HL-60 (cell line): ENCODE measurements at regions not wholly inside any gene's neighbourhood (a gene's known extent, or its start where the extent isn't known, plus 50 kb on each side); places are given as distances from the start of the nearest gene placed in this dataset.

ENCODE experiments used
- DNase-seq, 2 experiments: peaks; one replicate each; pipeline ENCODE4 v3.0.0-alpha.2; 2010 to 2020; ENCODE audit warnings: low read depth in 1 of 2, low spot score in 1 of 2
- H3K27ac ChIP-seq: fragments of 250-450 bp; sonication (Bioruptor Pico); replicated peaks from 2 replicates; pipeline ENCODE4 v1.5.1; 2020; ENCODE audit warnings: mild to moderate bottlenecking, moderate library complexity
- H3K27me3 ChIP-seq: fragments of 250-450 bp; sonication (Bioruptor Pico); 2 replicates; pipeline ENCODE4 v1.5.1; 2021; ENCODE audit warnings: mild to moderate bottlenecking, moderate library complexity; ENCODE audit not compliant: insufficient read depth, poor library complexity, severe bottlenecking
- H3K4me3 ChIP-seq: replicated peaks from 2 replicates; pipeline ENCODE4 v1.5.1; 2011; ENCODE audit warnings: mild to moderate bottlenecking, control low read depth, low read length; ENCODE audit not compliant: insufficient read depth
- GABPA ChIP-seq: IDR thresholded peaks from 2 replicates; pipeline ENCODE4 v1.6.1; 2012; ENCODE audit warnings: low read depth
- POLR2AphosphoS5 ChIP-seq: IDR thresholded peaks from 2 replicates; pipeline ENCODE4 v1.6.1; 2012; ENCODE audit warnings: low read depth
- SPI1 ChIP-seq: IDR thresholded peaks from 2 replicates; pipeline ENCODE4 v1.6.1; 2012; ENCODE audit warnings: low read depth, mild to moderate bottlenecking, borderline replicate concordance
- TF ChIP-seq, protein P1 (sequence below): IDR thresholded peaks from 2 replicates; pipeline ENCODE4 v1.6.1; 2012; ENCODE audit warnings: low read depth; ENCODE audit not compliant: insufficient replicate concordance
- TF ChIP-seq, protein P2 (sequence below): IDR thresholded peaks from one replicate; pipeline ENCODE4 v1.5.1; 2011; ENCODE audit warnings: low read length, control low read depth, inconsistent platforms; ENCODE audit not compliant: insufficient read depth

DNA sequence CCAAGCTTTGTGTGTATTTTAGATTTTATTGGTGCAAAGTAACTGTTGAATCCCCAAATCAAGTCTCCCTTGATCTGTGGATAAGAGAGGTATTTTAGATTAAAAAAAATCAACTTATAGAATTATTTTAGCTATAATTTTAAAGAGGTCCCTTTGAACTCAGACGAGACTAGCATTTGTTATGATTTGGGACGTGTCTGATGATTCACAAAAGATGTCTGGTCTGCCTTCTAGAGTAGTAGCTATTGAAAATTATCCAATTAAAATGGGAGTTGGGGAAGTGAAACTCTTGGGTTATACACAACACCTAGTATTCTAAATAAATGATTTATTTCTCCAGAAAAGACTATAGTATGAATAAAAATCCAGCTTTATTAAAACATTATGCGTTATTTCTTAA lies 227.9 kb upstream of the GRIA4 start:
- no peaks in the 10 kb centered on the region for H3K27me3 ChIP-seq
- DNase-seq, result no peak
- no peak for TF ChIP-seq POLR2AphosphoS5
- TF ChIP-seq, protein P1, sequence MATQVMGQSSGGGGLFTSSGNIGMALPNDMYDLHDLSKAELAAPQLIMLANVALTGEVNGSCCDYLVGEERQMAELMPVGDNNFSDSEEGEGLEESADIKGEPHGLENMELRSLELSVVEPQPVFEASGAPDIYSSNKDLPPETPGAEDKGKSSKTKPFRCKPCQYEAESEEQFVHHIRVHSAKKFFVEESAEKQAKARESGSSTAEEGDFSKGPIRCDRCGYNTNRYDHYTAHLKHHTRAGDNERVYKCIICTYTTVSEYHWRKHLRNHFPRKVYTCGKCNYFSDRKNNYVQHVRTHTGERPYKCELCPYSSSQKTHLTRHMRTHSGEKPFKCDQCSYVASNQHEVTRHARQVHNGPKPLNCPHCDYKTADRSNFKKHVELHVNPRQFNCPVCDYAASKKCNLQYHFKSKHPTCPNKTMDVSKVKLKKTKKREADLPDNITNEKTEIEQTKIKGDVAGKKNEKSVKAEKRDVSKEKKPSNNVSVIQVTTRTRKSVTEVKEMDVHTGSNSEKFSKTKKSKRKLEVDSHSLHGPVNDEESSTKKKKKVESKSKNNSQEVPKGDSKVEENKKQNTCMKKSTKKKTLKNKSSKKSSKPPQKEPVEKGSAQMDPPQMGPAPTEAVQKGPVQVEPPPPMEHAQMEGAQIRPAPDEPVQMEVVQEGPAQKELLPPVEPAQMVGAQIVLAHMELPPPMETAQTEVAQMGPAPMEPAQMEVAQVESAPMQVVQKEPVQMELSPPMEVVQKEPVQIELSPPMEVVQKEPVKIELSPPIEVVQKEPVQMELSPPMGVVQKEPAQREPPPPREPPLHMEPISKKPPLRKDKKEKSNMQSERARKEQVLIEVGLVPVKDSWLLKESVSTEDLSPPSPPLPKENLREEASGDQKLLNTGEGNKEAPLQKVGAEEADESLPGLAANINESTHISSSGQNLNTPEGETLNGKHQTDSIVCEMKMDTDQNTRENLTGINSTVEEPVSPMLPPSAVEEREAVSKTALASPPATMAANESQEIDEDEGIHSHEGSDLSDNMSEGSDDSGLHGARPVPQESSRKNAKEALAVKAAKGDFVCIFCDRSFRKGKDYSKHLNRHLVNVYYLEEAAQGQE, result no peak
- TF ChIP-seq, protein P2, sequence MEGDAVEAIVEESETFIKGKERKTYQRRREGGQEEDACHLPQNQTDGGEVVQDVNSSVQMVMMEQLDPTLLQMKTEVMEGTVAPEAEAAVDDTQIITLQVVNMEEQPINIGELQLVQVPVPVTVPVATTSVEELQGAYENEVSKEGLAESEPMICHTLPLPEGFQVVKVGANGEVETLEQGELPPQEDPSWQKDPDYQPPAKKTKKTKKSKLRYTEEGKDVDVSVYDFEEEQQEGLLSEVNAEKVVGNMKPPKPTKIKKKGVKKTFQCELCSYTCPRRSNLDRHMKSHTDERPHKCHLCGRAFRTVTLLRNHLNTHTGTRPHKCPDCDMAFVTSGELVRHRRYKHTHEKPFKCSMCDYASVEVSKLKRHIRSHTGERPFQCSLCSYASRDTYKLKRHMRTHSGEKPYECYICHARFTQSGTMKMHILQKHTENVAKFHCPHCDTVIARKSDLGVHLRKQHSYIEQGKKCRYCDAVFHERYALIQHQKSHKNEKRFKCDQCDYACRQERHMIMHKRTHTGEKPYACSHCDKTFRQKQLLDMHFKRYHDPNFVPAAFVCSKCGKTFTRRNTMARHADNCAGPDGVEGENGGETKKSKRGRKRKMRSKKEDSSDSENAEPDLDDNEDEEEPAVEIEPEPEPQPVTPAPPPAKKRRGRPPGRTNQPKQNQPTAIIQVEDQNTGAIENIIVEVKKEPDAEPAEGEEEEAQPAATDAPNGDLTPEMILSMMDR, result no peak
- no peak for TF ChIP-seq SPI1
- TF ChIP-seq GABPA, result no peak
- no peak overlapping the region for H3K27ac ChIP-seq
- no peak overlapping the region for H3K4me3 ChIP-seq

DNA sequence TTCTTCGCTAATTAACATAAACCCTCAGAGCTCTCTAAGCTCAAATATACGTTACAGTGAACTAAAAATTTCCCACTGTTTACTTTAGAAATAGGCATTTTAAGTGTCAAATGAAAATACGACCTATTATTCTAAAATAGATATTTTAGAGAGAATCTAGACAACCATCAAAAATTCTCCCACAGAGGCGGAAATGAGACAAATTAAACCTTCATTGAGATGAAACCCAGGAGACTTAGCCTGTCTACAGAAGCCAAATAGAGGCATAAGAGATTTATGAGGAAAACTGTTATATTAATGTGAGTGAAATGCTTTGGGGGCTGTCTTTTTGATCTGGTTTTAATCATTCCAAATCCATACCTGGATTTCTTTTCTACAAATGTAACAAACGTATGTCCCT lies 232.0 kb upstream of the GRIA4 start:
- TF ChIP-seq SPI1, result no peak
- TF ChIP-seq POLR2AphosphoS5, result no peak
- TF ChIP-seq, protein P2, result no peak
- no peak for TF ChIP-seq GABPA
- TF ChIP-seq, protein P1, result no peak
- Histone ChIP-seq H3K4me3 (no peak overlapping the region), H3K27ac (no peak overlapping the region), H3K27me3 (no peaks in the 10 kb centered on the region)
- DNase-seq, result no peak

DNA sequence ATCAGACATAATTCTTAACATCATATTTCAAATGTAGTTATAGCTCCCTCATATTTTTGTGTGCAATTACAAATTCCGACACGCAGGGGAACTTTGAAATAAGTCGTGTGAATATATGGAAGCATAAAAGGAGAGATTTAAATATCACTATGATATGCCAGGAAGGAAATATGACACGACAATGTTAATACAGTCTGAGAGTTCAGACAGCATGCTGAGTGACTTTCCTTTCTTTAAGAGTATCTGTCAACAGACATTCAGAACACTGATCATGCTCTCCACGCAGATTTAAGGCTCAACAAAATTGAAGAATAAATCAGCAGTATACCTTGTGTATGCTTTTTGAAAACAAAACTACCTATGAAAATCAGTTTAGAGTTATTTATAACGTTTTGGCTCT lies 232.6 kb upstream of the CARD18 start:
- no peak overlapping the region for H3K4me3 ChIP-seq
- no peak for DNase-seq
- no peak overlapping the region for H3K27ac ChIP-seq
- H3K27me3 ChIP-seq, result no peaks in the 10 kb centered on the region
- TF ChIP-seq POLR2AphosphoS5 (no peak), SPI1 (no peak), GABPA (no peak)
- TF ChIP-seq, protein P1, result no peak
- TF ChIP-seq, protein P2, result no peak
